Osteoblast (primary cell): ENCODE measurements at regions not wholly inside any gene's neighbourhood (a gene's known extent, or its start where the extent isn't known, plus 50 kb on each side); places are given as distances from the start of the nearest gene placed in this dataset.

Experiments used
- DNase-seq: peaks from one replicate; pipeline ENCODE4 v3.0.0; 2011; ENCODE audit warnings: low spot score, mixed read lengths; ENCODE audit not compliant: insufficient read length; ENCODE audit errors: missing footprints
- H2AFZ ChIP-seq: 2 replicates; pipeline ENCODE4 v1.6.0; 2011; ENCODE audit warnings: mild to moderate bottlenecking, low read length
- H3K27ac ChIP-seq: 2 replicates; pipeline ENCODE4 v1.5.1; 2011; ENCODE audit warnings: mild to moderate bottlenecking, low read depth, low read length, moderate library complexity
- H3K27me3 ChIP-seq: 2 replicates; pipeline ENCODE4 v1.6.0; 2012; ENCODE audit warnings: mild to moderate bottlenecking, control low read depth, inconsistent platforms, low read length, moderate library complexity; ENCODE audit not compliant: insufficient read depth
- H3K36me3 ChIP-seq: 2 replicates; pipeline ENCODE4 v1.5.1; 2011; ENCODE audit warnings: mild to moderate bottlenecking, low read length, control low read depth, moderate library complexity; ENCODE audit not compliant: insufficient read depth
- H3K4me1 ChIP-seq: 2 replicates; pipeline ENCODE4 v1.5.1; 2011; ENCODE audit warnings: mild to moderate bottlenecking, low read length, control low read depth, moderate library complexity; ENCODE audit not compliant: insufficient read depth
- H3K4me2 ChIP-seq: 2 replicates; pipeline ENCODE4 v1.6.0; 2011; ENCODE audit warnings: mild to moderate bottlenecking, low read length; ENCODE audit not compliant: insufficient read depth
- H3K4me3 ChIP-seq: fragments of 200-600 bp; sonication (generic); 3 replicates; pipeline ENCODE4 v1.5.1; 2012; ENCODE audit warnings: mild to moderate bottlenecking, low read length, inconsistent platforms; ENCODE audit not compliant: insufficient read depth
- H3K79me2 ChIP-seq: 2 replicates; pipeline ENCODE4 v1.6.0; 2012; ENCODE audit warnings: mild to moderate bottlenecking, low read length, control low read depth, inconsistent platforms; ENCODE audit not compliant: insufficient read depth
- H3K9me3 ChIP-seq: 2 replicates; pipeline ENCODE4 v1.5.1; 2011; ENCODE audit warnings: low read depth, low read length, control low read depth
- H4K20me1 ChIP-seq: 2 replicates; pipeline ENCODE4 v1.6.0; 2012; ENCODE audit warnings: mild to moderate bottlenecking, low read length, control low read depth; ENCODE audit not compliant: insufficient read depth
- TF ChIP-seq, protein P1 (sequence below): IDR thresholded peaks from 2 replicates; pipeline ENCODE4 v1.5.1; 2011; ENCODE audit warnings: mild to moderate bottlenecking, low read depth, low read length, moderate library complexity; ENCODE audit errors: extremely low read depth

DNA sequence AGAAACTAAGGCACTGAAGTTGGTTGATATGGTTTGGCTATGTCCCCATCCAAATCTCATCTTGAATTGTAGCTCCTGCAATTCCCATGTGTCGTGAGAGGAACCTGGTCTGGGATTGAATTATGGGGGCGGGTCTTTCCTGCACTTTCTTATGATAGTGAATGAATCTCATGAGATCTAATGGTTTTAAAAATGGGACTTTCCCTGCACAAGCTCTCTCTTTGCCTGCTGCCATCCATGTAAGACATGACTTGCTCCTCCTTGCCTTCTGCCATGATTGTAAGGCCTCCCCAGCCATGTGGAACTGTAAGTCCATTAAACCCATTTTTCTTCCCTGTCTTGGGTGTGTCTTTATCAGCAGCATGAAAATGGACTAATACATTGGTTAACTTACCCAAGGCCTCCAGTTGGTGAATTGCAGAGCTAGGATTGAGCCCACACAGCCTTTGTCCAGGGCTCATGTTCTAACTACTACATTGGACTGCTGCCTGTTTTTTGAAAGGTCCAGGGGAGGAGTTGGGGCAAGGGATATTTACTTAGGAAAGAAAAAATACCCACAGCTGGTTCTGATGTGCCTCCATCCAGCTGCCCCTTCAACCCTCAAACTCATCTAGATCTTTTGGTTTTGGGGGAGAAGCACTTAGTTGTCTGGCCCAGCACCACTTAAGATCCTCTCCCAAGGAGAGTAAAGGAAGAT lies 107.8 kb upstream of the NAV2 start:
- H3K79me2 ChIP-seq = no peaks in the 10 kb centered on the region

DNA sequence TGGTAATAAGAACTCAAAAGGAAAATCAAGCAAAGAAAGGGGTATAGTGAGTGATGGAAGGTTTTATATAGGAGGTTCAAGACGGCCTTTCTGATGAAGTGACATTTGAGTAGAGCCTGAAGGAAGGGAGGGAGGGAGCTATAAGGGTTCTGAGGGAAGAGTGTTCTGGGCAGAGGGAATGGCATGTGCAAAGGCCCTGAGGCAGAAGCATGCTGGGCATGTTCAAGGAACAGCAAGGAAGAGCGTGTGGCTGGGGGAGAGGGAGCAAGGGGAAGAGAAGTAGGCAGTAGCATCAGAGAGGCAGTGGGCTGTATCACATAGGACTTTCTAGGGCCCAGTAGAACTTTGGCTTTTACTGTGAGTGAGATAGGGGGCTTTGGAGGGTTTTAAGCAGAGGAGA lies 108.9 kb upstream of the NAV2 start:
- Histone ChIP-seq H3K4me3 (no peak overlapping the region), H3K79me2 (no peaks in the 10 kb centered on the region), H3K27ac (no peak overlapping the region), H2AFZ (no peak overlapping the region), H3K4me2 (no peak overlapping the region), H3K4me1 (peaks cover 19% of the 10 kb centered on the region), H3K27me3 (no peaks in the 10 kb centered on the region), H3K36me3 (no peaks in the 10 kb centered on the region), H4K20me1 (no peaks in the 10 kb centered on the region), H3K9me3 (no peaks in the 10 kb centered on the region)
- TF ChIP-seq, protein P1, sequence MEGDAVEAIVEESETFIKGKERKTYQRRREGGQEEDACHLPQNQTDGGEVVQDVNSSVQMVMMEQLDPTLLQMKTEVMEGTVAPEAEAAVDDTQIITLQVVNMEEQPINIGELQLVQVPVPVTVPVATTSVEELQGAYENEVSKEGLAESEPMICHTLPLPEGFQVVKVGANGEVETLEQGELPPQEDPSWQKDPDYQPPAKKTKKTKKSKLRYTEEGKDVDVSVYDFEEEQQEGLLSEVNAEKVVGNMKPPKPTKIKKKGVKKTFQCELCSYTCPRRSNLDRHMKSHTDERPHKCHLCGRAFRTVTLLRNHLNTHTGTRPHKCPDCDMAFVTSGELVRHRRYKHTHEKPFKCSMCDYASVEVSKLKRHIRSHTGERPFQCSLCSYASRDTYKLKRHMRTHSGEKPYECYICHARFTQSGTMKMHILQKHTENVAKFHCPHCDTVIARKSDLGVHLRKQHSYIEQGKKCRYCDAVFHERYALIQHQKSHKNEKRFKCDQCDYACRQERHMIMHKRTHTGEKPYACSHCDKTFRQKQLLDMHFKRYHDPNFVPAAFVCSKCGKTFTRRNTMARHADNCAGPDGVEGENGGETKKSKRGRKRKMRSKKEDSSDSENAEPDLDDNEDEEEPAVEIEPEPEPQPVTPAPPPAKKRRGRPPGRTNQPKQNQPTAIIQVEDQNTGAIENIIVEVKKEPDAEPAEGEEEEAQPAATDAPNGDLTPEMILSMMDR = no peak
- DNase-seq = no peak

More for the DNA sequence above, 107.8 kb upstream of the NAV2 start:
- H2AFZ ChIP-seq = no peak overlapping the region
- TF ChIP-seq, protein P1 = no peak
- H3K9me3 ChIP-seq = no peaks in the 10 kb centered on the region
- H3K4me1 ChIP-seq = peaks cover 19% of the 10 kb centered on the region
- no peak overlapping the region for H3K4me3 ChIP-seq
- no peak overlapping the region for H3K27ac ChIP-seq
- H4K20me1 ChIP-seq = no peaks in the 10 kb centered on the region
- H3K36me3 ChIP-seq = no peaks in the 10 kb centered on the region
- no peak overlapping the region for H3K4me2 ChIP-seq
- H3K27me3 ChIP-seq = no peaks in the 10 kb centered on the region
- no peak for DNase-seq

DNA sequence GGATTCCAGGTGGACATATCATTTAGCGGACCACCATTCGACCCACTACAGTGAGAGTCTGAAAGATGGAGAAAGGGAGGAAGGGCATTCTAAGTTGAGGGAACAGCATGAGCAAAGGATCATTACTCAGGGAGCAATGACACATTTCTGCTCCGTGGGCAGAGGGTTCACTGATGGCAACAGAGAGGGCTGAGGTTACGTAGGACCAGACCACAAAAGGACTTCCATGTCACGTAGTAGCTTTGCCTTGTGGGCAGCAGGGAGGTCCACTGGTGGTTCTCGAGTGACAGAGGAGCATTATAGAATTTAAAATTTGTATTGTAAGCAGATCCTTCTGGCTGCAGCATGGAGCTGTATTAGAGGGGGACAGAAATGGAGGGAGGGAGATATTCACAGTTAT lies 109.7 kb upstream of the NAV2 start:
- DNase-seq = no peak

GRCh38 chr11:19602406-19602805 lies 110.2 kb upstream of the NAV2 start:
- no peak overlapping the region for H2AFZ ChIP-seq
- H3K27me3 ChIP-seq = no peaks in the 10 kb centered on the region
- H3K79me2 ChIP-seq = no peaks in the 10 kb centered on the region
- H3K4me1 ChIP-seq = peaks cover 28% of the 10 kb centered on the region
- H3K36me3 ChIP-seq = no peaks in the 10 kb centered on the region
- no peak overlapping the region for H3K4me3 ChIP-seq
- H3K27ac ChIP-seq = peak overlapping the region; percentile 23
- no peak for DNase-seq
- H3K4me2 ChIP-seq = no peak overlapping the region
- no peaks in the 10 kb centered on the region for H3K9me3 ChIP-seq
- TF ChIP-seq, protein P1 = no peak
- no peaks in the 10 kb centered on the region for H4K20me1 ChIP-seq

More for the DNA sequence above, 109.7 kb upstream of the NAV2 start:
- Histone ChIP-seq H3K36me3 (no peaks in the 10 kb centered on the region), H3K4me3 (no peak overlapping the region), H4K20me1 (no peaks in the 10 kb centered on the region), H2AFZ (no peak overlapping the region), H3K27me3 (no peaks in the 10 kb centered on the region), H3K9me3 (no peaks in the 10 kb centered on the region), H3K27ac (peak overlapping the region; percentile 23), H3K79me2 (no peaks in the 10 kb centered on the region), H3K4me2 (no peak overlapping the region), H3K4me1 (peaks cover 23% of the 10 kb centered on the region)
- TF ChIP-seq, protein P1 = no peak
